OCI-LY7 (cell line): ENCODE measurements at regions not wholly inside any gene's neighbourhood (a gene's known extent, or its start where the extent isn't known, plus 50 kb on each side); places are given as distances from the start of the nearest gene placed in this dataset.
"Not testable (repeated sequence)": the region's sequence is repeated elsewhere in the genome, so short reads cannot be mapped to it uniquely, and the experiment has no call there.

Experiments
- EZH2phosphoT487 ChIP-seq: fragments of 200-600 bp; sonication (generic); IDR thresholded peaks from 2 replicates; pipeline ENCODE4 v1.6.1; 2018; ENCODE audit warnings: low read depth, borderline replicate concordance, mild to moderate bottlenecking, mixed run types, antibody characterized with exemption, low read length, moderate library complexity, mixed read lengths
- TF ChIP-seq, protein P1 (sequence below): fragments of 200-600 bp; sonication (generic); conservative IDR thresholded peaks from 2 replicates; pipeline ENCODE4 v1.5.1; 2014; ENCODE audit warnings: mild to moderate bottlenecking, antibody characterized with exemption, low read length, moderate library complexity, mixed read lengths

DNA sequence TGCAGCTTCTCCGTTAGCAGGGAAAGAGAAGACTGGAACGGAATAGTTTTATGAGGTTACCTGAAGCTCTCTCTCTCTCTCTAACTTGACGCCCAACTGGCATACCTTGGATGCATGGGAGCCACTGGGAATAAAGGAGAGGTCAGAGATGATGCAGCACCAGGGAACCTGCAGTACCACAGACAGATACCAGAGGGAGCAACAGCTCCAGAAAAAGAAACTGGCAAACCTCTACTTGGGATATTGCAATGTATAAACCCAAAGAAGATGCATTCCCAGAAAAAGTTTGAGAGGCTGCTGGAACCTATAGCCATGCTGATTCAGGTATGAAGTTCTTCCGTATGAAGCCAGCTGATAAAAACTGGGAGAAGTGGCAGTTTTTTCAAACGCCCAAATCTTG lies 2976.1 kb upstream of the TEKT4 start:
- TF ChIP-seq, protein P1, sequence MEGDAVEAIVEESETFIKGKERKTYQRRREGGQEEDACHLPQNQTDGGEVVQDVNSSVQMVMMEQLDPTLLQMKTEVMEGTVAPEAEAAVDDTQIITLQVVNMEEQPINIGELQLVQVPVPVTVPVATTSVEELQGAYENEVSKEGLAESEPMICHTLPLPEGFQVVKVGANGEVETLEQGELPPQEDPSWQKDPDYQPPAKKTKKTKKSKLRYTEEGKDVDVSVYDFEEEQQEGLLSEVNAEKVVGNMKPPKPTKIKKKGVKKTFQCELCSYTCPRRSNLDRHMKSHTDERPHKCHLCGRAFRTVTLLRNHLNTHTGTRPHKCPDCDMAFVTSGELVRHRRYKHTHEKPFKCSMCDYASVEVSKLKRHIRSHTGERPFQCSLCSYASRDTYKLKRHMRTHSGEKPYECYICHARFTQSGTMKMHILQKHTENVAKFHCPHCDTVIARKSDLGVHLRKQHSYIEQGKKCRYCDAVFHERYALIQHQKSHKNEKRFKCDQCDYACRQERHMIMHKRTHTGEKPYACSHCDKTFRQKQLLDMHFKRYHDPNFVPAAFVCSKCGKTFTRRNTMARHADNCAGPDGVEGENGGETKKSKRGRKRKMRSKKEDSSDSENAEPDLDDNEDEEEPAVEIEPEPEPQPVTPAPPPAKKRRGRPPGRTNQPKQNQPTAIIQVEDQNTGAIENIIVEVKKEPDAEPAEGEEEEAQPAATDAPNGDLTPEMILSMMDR: peak; percentile 50
- TF ChIP-seq EZH2phosphoT487: not testable (repeated sequence)
